Natural killer cell (primary cell): ENCODE measurements at regions not wholly inside any gene's neighbourhood (a gene's known extent, or its start where the extent isn't known, plus 50 kb on each side); places are given as distances from the start of the nearest gene placed in this dataset.
"Not testable (repeated sequence)": the region's sequence is repeated elsewhere in the genome, so short reads cannot be mapped to it uniquely, and the experiment has no call there.

Source experiments
- ATAC-seq, 3 donors: fragments of 150-1000 bp in 2 of 3; fragments of 200-7000 bp in 1 of 3; cut with Tn5 transposase; 1 replicate in 1 of 3; 2 replicates in 2 of 3; pipeline ENCODE4 v1.10.0; 2021; ENCODE audit warnings: mild to moderate bottlenecking in 2 of 3, moderate library complexity in 2 of 3
- DNase-seq, 2 donors: peaks; one replicate each; pipeline versions ENCODE4 v3.0.0 to v3.0.0-alpha.2; 2013 to 2021; ENCODE audit warnings: mixed read lengths in 1 of 2
- H3K27ac ChIP-seq: one replicate; pipeline ENCODE4 v1.5.1; 2013; ENCODE audit warnings: mild to moderate bottlenecking, low read length
- H3K27me3 ChIP-seq: one replicate; pipeline ENCODE4 v1.6.1; 2013; ENCODE audit warnings: low read length; ENCODE audit not compliant: control insufficient read depth, insufficient read depth
- H3K36me3 ChIP-seq: one replicate; pipeline ENCODE4 v1.6.1; 2013; ENCODE audit warnings: low read length; ENCODE audit not compliant: control insufficient read depth, insufficient read depth
- H3K4me1 ChIP-seq: one replicate; pipeline ENCODE4 v1.6.1; 2013; ENCODE audit warnings: low read length; ENCODE audit not compliant: control insufficient read depth, insufficient read depth
- H3K4me3 ChIP-seq: one replicate; pipeline ENCODE4 v1.5.1; 2013; ENCODE audit warnings: low read length
- H3K9me3 ChIP-seq: one replicate; pipeline ENCODE4 v1.6.1; 2013; ENCODE audit warnings: low read length; ENCODE audit not compliant: control insufficient read depth, insufficient read depth
- H3K27ac Mint-ChIP-seq, 2 donors: one replicate each; pipeline ENCODE4 v1.8.0; 2022; ENCODE audit warnings: mild to moderate bottlenecking in 2 of 2, mixed read lengths in 2 of 2, moderate library complexity in 1 of 2
- H3K27me3 Mint-ChIP-seq, 2 donors: one replicate each; pipeline ENCODE4 v1.8.0; 2022; ENCODE audit warnings: low read depth in 2 of 2, mixed read lengths in 2 of 2
- H3K36me3 Mint-ChIP-seq: one replicate; pipeline ENCODE4 v1.8.0; 2022; ENCODE audit warnings: mixed read lengths
- H3K4me1 Mint-ChIP-seq, 2 donors: one replicate each; pipeline ENCODE4 v1.8.0; 2022; ENCODE audit warnings: mixed read lengths in 2 of 2
- H3K4me3 Mint-ChIP-seq: one replicate; pipeline ENCODE4 v1.8.0; 2022; ENCODE audit warnings: mild to moderate bottlenecking, moderate library complexity, mixed read lengths
- H3K9me3 Mint-ChIP-seq, 2 donors: one replicate each; pipeline ENCODE4 v1.8.0; 2022; ENCODE audit warnings: mixed read lengths in 2 of 2
- WGBS: methylation state at CpG from one replicate; pipeline ENCODE4 v1.1.7; 2013; ENCODE audit warnings: missing lambda C conversion rate; ENCODE audit not compliant: insufficient coverage; 5-methylcytosine and 5-hydroxymethylcytosine counted together
- intact Hi-C: fragments of 100-400 bp; cut with micrococcal nuclease; formaldehyde crosslinking; loops from one replicate; pipeline ENCODE4 v1.14.2; 2022

DNA sequence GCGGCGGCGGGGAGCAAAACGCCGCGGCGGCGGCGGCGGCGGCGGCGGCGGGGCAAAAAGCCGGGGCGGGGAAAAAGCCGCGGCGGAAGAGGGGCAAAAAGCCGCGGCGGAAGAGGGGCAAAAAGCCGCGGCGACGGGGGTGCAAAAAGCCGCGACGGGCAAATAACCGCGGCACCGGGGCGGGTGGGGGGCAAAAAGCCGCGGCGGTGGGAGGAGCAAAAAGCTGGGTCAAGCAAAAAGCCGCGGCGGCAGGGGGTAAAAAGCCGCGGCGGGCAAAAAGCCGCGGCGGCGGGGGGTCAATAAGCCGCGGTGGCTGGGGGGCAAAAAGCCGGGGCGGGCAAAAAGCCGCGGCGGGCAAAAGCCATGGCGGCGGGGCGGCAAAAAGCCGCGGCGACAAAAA lies 1633.2 kb downstream of the RPIA start:
- H3K4me3 ChIP-seq, H3K9me3 ChIP-seq, H3K36me3 ChIP-seq, H3K27ac ChIP-seq, H3K4me1 ChIP-seq, H3K4me3 Mint-ChIP-seq, DNase-seq, H3K4me1 Mint-ChIP-seq, H3K27me3 Mint-ChIP-seq, H3K9me3 Mint-ChIP-seq, H3K36me3 Mint-ChIP-seq, H3K27me3 ChIP-seq, ATAC-seq, intact Hi-C loops: not testable (repeated sequence)
- WGBS = 2% methylated on average over 33 of the region's 59 CpGs
- peak overlapping the region in 1 of 2 donors; percentile 67 for H3K27ac Mint-ChIP-seq

DNA sequence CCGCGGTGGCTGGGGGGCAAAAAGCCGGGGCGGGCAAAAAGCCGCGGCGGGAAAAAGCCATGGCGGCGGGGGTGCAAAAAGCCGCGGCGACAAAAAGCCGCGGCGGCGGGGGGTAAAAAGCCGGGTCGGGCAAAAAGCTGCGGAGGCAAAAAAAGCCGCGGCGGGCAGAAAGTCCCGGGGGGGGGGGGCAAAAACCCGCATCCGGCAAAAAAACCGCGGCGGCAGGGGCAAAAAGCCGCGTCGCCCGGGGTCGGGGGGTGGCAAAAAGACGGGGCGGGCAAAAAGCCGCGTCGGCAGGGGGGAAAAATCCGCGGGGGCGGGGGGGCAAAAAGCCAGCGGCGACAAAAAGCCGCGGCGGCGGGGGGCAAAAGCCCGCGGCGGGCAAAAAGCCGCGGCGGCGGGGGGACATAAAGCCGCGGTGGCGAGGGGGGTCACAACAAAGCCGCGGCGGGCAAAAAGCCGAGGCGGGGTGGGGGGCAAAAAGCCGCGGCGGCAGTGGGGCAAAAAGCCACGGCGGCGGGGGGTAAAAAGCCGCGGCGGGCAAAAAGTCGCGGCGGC lies 1634.4 kb downstream of the RPIA start:
- ATAC-seq, H3K27ac ChIP-seq, H3K36me3 Mint-ChIP-seq, H3K27ac Mint-ChIP-seq, H3K27me3 ChIP-seq, H3K9me3 Mint-ChIP-seq, H3K27me3 Mint-ChIP-seq, H3K4me3 ChIP-seq, intact Hi-C loops, H3K9me3 ChIP-seq, H3K4me1 Mint-ChIP-seq, H3K36me3 ChIP-seq, H3K4me1 ChIP-seq, H3K4me3 Mint-ChIP-seq: not testable (repeated sequence)
- 3% methylated on average over 39 of the region's 74 CpGs for WGBS
- peak in 1 of 2 donors; percentile 15 for DNase-seq

DNA sequence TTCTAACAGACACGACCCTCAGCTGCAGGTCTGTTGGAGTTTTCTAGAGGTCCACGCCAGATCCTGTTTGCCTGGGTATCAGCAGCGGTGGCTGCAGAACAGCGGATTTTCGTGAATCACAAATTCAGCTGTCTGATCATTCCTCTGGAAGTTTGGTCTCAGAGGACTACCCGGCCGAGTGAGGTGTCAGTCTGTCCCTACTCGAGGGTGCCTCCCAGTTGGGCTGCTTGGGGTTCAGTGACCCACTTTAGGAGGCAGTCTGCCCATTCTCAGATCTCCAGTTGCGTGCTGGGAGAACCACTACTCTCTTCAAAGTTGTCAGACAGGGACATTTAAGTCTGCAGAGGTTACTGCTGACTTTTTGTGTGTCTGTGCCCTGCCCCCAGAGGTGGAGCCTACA lies 1664.1 kb downstream of the RPIA start:
- H3K4me3 Mint-ChIP-seq, ATAC-seq, H3K9me3 Mint-ChIP-seq, H3K27me3 ChIP-seq, H3K36me3 Mint-ChIP-seq, H3K27ac ChIP-seq, H3K27ac Mint-ChIP-seq, H3K4me1 Mint-ChIP-seq, DNase-seq, H3K36me3 ChIP-seq, intact Hi-C loops, H3K27me3 Mint-ChIP-seq, H3K4me3 ChIP-seq, H3K9me3 ChIP-seq, H3K4me1 ChIP-seq: not testable (repeated sequence)
- 82% methylated on average over 7 of the region's 9 CpGs for WGBS

DNA sequence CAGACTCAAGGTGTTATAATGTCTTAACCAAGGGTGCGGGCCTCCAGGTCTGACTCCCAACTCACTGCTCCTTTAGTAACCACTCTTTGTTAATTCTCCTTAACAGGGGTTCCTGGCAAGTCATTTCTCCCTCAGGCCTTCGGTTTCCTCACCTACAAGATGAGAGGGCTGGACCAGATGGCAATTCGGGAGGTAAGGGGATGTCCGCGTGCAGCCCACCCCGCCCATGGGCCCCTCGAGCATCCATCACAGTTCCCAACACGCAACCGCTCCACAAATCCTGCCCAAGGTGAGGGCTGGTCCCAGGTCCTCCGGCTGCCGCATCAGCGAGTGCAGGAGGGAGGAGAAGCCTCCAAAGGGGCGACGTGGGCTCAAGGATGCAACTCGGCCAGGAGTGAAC lies 1667.9 kb downstream of the RPIA start:
- H3K27me3 ChIP-seq, intact Hi-C loops, H3K9me3 ChIP-seq, H3K4me3 ChIP-seq, H3K27ac Mint-ChIP-seq, H3K36me3 Mint-ChIP-seq, H3K27me3 Mint-ChIP-seq, H3K36me3 ChIP-seq, DNase-seq, H3K4me1 Mint-ChIP-seq, H3K27ac ChIP-seq, H3K4me1 ChIP-seq, ATAC-seq, H3K9me3 Mint-ChIP-seq, H3K4me3 Mint-ChIP-seq: not testable (repeated sequence)
- WGBS = 71% methylated on average over 5 of the region's 15 CpGs

DNA sequence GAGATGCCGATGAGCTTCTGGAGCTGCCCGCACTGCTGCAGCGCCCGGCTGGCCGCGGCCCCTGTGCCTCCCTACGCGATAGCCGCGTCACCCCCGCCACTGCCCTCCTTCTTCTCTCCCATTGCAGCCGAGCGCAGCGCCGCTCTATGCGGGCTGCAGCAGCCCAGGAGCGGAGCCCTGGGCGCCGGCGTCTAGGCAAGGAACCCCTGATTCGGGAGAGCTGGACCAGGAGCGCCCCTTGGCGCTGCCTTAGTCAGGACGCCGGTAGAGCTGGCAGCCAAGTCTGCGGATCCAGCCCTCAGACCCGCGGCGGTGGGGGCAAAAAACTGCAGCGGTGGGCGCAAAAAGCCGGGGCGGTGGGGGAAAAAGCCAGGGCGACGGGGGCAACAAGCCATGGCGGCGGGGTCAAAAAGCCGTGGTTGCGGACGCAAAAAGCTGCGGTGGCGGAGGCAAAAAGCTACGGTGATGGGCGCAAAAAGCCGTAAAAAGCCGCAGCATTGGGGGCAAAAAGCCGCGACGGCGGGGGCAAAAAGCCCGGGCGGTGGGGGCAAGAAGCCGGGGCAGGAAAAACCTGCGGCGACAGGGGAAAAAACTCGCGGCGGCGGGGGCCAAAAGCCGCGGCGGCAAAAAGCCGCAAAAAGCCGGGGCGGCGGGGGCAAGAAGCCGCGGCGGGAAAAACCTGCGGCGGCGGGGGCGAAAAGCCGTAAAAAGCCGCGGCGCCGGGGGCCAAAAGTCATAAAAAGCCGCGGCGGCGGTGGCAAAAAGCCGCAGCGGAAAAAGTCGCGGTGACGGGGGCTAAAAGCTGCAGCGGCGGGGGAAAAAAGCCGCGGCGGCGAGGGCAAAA lies 1668.6 kb downstream of the RPIA start:
- H3K27ac Mint-ChIP-seq, H3K27me3 Mint-ChIP-seq, DNase-seq, H3K36me3 ChIP-seq, H3K27ac ChIP-seq, H3K4me1 Mint-ChIP-seq, H3K9me3 ChIP-seq, H3K4me3 Mint-ChIP-seq, H3K27me3 ChIP-seq, H3K4me1 ChIP-seq, intact Hi-C loops, H3K9me3 Mint-ChIP-seq, H3K36me3 Mint-ChIP-seq, H3K4me3 ChIP-seq, ATAC-seq: not testable (repeated sequence)
- 6% methylated on average over 67 of the region's 93 CpGs for WGBS

DNA sequence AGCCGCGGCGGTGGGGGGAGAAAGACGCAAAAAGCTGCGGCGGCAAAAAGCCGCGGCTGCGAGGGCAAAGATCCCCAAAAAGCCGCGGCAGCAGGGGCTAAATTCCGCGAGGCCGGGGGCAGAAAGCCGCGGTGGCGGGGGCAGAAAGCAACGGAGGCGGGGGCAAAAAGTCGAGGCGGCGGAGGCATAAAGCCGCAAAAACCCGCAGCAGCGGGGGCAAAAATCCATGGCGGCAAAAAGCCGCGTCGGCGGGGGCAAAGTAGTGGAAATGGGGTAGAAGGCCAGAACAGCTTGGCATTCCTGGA lies 1669.2 kb downstream of the RPIA start:
- H3K4me1 ChIP-seq, H3K4me3 Mint-ChIP-seq, H3K9me3 Mint-ChIP-seq, H3K9me3 ChIP-seq, DNase-seq, H3K36me3 Mint-ChIP-seq, H3K27me3 Mint-ChIP-seq, H3K27ac Mint-ChIP-seq, H3K4me1 Mint-ChIP-seq, H3K36me3 ChIP-seq, H3K4me3 ChIP-seq, H3K27ac ChIP-seq, ATAC-seq, H3K27me3 ChIP-seq, intact Hi-C loops: not testable (repeated sequence)
- WGBS = 11% methylated on average over 25 of the region's 30 CpGs
